Stimulated activated CD4-positive, alpha-beta T cell treated with anti-CD3 and anti-CD28 coated beads, Interleukin-2, amount 100 ng/mL, for 24 hours (primary cell): ENCODE measurements at regions not wholly inside any gene's neighbourhood (a gene's known extent, or its start where the extent isn't known, plus 50 kb on each side); places are given as distances from the start of the nearest gene placed in this dataset.
A peak's percentile ranks its signal among the peaks of the same experiment; 100 is the strongest.

Experiments
- DNase-seq, 2 donors: peaks; one replicate each; pipeline ENCODE4 v3.0.0-alpha.2; 2020

DNA sequence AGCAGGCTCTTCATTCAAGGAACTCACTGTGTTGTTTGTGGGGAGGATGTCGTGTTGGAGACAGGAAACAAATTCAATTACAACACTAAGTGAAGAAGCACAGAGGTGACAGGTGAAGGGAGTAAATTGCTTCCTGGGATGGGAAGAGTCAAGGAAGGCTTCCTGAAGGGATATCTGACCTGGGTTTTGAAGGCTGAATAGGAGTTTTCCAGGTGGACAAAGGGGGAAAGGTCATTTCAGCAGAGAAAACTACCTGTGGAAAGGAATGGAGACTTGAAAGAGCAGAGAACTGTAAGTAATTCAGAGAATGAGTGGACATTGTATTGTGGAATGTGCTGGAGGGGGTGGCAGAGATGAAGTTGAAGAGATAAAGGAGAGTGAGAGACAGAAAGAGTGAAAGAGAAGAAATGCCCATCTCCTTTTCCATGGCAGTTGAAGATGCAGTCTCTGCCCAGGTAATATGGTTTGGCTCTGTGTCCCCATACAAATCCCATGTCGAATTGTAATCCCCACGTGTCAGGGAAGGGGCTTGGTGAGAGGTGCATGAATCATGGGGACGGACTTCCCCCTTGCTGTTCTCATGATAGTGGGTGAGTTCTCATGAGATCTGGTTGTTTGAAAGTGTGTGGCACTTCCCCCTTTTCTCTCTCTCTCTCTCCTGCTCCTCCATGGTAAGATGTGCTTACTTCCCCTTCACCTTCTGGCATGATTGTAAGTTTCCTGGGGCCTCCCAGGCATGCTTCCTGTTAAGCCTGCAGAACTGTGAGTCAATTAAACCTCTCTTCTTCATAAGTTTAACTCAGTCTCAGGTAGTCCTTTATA lies 205.7 kb upstream of the BCOR start:
- no peak for DNase-seq

DNA sequence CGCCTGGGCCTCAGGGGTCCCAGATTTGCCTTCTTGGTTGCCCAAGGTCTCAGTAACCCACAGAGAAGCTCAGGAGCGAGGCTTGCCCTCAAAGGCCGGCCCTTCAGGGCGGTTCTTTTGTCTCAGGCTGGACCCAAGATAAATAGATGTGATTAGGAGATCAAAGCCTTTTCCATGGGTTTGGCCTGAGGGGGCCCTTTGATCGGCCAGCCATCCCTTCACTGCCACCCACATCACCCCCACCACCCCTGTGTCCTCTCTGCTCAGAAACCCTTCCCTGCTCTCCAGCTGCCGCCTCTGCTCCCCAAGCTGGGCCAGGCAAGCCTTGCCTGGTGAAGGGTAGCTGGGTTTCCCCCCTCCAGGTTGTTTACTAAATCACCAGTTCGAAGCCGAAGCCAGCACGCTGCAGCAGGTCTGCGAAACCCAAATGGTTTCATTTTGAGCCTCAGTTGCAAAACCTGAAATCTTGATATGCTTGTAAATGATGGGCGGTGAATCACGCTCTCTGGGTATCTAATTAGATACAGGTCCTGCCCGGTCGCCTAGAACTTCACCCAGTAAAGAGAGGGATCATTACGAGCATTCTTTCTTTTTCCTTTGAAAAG lies 202.6 kb upstream of the BCOR start:
- DNase-seq = peak in 1 of 2 donors; percentile 15

DNA sequence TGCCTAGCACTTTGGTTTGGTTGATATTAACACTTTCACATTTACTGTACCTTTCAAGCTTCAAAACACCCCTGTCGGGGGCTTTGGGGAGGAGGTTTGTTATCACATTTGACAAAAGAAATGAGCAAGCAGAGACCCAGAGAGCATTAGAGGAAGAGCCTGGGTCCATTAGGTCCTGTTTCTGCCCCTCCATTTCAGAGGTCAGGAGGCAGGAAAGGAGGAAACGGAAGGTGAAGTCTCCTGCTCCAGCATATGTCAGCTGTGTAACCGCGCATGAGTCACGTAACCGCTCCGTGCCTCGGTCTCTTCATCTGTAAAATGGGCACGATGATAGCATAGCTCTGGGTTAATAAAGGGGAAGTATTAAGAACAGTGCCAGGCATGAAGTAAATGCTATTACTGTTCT lies 201.9 kb upstream of the BCOR start:
- DNase-seq = peak; percentile 7 to 18

DNA sequence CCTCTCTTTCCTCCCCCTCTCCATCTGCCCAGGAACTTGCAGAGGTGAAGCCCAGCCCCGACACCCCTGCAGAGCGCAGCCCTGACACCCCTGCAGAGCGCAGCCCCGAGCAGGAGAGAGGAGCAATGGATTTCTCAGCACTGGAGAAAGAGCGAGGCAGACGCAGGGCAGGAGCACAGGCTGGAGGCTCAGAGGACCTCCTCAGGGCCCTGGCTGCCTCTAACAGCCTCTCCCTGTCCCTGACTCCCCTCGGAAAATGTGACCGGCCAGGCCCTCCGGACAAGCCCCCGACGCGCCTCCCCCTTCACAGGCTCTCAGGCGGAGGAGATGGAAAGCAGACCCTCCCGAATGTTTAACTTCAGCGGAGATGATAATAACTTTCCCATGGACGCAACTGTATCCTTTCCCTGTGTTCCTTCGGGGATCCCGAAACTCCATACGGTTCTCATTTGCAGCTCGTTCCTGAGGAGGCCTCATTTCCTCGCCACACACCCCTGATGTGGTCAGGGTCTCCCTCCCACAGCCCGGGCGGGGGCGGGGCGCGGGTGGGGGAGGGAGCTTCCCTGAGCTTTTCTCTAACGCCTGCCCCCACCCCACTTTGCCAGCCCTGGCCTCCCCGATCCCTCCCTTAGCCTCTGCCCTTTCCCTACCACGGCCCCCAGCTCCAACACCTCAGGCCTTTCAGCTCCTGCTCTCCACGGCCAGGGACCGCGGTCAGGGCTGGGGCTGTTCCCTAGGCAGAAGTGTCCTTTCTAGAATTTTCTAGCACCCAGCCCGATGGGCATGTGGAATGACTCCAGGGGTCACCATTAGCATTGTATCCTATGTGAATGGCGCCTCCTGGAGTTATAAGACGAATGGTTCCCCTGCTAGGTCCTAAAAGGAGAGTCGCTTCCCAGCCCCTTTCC lies 201.1 kb upstream of the BCOR start:
- DNase-seq = no peak

DNA sequence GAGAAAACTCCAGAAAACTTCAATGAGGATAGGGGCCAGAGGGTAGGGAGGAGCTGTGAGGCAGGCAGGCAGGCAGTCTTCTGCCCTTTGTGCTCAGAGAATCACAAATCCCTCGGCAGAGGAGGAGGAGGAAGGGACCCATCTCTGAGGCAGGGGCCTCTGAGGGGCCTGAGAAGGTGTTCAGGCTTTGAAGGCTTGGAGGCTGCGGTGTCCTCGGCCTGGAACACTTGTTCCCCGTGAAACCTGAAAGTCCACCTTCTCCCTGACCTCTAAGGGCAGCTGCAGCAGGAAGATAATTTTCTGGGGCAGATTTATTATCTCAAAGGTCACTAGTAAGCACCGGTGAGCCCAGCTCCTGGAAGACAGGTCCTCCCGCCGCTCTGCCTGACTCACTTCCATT lies 200.3 kb upstream of the BCOR start:
- DNase-seq = no peak

DNA sequence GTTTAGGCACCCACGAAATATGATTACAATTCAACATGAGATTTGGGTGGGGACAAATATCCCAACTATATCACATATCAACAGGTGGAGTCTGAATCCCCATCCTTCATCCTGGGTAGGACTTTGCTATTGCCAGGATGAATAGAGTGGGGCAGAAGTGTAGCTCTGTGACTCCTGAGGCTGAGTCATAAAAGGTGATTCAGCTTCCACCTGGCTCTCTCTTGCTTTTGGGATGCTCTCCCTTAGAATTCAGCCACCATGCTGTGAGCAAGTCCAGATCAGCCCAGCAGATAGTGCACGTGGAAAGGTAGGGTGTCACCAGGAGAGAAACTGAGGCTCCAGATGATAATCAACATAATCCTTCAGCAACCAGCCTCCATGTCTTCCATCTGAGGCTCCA lies 193.8 kb upstream of the BCOR start:
- no peak for DNase-seq

DNA sequence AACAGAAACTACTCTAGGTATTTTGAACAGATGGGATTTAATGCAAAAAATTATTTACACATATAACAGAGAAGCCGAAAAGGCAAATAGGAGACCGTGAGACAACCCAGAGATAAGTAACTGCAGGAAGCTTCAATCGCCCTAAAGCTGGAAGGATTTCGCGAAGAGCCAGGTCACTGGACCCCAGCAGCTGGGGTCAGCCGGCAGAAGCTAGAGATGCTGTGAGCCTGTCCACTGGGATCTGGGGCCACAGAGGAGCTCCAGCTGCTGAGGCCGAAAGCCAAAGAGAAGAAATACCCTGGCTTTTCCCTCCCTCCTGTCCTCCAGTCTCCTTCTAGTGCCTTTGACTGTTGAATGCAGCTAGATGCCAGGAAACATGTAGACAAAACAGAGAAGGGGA lies 192.8 kb upstream of the BCOR start:
- no peak for DNase-seq

DNA sequence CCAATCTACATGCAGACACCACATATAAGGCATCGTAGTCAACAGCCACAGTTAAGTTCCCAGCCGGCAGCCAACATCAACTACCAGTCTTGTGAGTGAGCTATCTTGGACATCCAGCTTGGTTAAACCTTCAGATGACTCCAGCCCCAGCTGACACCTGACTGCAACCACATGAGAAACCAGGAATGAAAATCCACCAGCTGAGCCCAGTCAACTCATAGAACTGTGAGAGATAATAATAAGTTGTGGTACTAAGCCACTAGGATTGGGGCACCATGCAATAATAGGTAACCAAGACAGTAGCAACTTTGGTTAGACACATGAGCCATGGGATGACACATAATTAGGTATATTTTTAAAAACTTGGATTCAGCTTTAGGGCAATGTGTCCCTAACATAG lies 188.1 kb upstream of the BCOR start:
- no peak for DNase-seq

DNA sequence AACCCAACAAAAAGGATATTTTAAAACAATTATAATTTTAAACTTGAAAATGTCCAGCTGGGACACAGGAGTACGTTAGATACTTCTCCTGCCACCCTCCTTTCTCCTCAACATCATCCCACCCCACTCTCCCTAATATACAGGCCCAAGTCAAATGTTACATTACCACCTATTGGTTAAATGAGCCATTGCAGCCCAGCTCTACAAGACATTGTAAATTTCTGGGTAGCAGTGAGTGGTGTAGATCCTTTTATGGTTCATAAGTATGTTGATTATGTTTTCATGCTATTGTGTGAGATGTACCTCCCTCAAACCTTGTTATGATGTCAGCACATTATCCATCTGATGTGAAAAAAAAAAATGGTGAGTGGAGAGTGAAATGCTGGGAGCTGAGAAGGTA lies 187.1 kb upstream of the BCOR start:
- no peak for DNase-seq

DNA sequence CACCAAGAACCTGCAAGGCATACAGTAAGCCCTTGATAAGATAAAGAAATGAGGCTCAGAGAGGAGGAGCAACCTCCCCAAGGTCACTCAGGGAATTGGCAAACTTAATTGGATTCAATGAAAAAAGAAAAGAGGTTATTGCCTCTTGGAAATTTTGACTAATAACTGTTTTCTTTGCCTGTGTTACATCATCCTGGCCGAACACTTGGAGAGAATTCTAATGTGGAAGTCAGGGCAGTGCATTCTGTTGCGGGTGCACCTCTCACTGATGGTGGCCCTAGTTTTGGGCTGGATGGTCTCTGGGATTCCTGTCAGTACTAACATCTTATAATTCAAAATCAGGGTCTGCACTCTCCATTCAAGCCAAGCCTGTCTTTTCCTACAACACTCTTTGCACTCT lies 186.2 kb upstream of the BCOR start:
- DNase-seq = no peak

DNA sequence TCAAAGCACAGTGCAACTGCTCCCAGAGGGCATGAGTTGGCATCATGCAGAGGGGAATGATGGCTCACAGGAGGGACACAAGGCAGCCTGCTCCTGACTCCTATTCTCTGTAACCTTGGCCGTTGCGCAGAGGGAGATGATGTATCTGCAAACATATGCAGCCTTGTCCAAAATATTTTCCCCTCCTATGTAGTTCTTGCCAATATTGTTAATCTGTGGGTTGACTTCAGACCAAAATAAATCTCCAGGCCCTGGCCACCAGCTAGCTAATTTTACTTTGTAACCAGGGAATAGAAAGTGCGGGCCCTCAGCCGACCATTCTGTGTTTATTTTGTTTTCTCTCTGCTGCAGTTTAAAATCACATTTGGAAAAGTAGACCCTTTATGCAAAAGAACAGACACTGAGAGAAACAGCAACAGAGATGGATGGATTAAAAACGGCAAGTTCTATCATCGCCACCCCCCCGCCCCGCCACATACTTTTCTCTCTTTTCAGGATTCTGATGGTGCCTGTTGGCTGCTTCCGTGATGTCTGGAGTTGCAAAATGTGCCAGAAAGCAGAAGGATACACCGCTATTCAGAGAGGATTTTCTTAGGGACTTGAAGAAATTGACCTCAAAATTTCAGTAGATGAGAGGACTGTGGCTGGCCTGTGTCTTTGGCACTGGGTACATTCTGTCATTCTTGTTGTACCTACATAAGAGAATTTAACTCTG lies 185.3 kb upstream of the BCOR start:
- DNase-seq = no peak

DNA sequence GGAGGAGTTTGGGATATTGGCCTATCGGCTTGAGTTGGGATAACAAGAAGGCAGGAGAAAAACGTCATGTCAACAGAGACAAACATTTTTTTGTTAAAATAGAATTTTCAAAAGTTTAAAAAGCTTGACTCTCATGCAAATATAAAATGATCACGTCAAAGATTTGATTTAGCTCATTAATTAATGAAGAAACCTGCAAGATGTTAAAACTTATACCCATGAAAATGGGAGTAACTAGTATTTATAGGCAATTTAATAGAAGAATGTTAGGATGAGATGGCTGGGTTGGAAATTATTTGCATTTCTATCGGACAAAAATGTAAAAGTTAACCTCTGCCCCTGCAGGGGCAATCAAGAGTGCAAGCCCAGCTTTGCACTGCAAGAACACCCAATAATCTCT lies 184.6 kb upstream of the BCOR start:
- no peak for DNase-seq

DNA sequence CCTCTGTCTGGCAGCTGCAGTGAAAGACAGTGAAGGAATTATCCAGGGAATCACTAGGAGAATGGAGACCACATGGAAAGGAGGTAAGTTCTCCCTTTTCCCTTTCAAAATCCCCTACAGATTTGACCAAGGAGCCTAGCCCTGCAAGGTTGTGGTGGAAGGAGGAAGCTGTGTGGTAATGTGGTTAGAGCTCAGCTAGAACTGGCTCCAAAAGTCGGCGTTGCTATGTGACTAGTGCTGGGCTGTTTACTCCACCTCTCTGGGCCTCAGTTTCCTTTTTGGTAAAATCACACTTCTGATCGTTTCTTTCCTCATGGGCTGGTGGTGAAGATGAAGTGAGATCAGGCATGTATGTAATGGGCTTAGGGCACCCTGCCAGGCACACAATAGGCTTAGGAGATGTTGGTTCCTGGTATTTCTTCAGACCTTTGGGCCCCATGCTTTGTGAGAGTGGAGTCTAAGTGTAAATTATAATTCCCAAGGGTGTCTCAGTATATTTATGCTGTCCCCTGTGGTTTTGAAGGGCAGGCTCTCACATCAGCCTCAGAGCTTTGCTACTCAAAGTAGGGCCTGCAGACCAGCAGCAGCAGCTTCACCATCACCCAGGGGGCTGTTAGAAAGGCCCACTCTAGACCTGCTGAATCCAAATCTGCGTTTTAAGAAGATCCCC lies 183.7 kb upstream of the BCOR start:
- no peak for DNase-seq

DNA sequence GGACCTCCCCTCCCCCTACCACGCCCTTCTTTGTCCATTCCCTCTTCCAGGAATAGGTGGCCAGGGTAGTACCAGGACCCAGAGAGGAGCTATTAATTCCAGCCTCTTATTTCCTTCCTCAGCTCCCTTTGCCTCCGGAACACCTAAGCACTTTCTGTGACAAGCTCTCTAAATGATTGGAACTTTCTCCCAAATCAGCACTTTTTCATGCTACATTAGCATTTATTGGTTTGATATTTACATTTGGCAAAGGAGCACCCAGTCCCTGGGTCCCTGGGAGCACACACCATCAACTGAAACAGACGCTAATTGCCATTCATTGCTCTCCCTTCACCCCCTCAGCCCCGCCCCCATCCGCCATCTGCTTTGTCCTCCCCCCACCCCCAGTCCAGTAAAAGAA lies 182.0 kb upstream of the BCOR start:
- no peak for DNase-seq

DNA sequence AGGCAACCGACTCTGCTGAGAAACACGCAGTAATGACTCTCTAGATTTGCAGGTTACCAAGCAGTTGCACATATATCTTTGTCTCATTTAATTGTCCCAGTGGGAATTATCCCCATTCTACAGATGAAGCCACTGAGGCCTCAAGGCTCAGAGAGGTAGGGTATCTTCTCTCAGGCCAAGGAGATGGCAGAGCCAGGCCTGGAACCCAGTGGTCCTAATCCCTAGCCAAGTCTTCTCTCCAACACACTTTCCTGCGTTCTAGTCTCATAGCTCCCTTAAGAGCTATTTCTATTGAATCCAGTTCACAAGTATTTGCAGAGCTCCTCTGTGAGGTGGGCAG lies 181.3 kb upstream of the BCOR start:
- DNase-seq = no peak

DNA sequence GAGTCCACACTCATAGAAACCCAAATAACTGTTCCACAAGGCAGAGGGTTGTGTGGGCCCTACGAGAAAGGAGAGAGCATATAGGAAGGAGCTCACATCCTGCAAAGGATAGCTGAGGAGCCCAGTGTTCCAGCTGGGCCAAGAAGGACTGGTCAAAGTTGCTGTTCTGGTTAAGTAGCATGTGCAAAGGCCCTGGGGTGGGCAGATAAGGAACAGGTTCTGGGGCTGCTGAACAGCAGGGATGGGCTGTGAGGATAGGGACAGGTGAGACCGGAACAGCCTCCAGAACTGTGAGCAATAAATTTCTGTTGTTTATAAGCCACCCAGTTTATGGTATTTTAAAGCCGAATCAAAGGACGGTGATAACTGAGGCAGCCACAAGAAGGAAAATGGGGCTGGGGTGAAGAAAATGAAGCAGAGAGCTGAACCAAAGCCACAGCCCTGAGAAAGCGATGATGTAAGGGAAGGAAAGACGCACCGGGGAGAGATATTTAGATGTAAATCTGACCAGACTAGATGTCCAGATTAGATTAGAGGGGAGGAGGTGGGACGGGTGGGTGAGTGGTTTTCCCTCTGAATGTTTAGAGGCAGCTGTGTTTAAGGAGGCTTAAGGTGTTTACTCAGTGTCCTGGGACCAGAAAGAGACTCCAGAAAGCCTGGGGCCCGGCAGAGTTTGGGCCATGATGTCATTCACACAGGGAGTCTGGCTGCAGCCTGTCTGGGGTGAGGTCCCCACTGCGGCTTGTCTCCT lies 180.8 kb upstream of the BCOR start:
- DNase-seq = peak; percentile 24 to 38

DNA sequence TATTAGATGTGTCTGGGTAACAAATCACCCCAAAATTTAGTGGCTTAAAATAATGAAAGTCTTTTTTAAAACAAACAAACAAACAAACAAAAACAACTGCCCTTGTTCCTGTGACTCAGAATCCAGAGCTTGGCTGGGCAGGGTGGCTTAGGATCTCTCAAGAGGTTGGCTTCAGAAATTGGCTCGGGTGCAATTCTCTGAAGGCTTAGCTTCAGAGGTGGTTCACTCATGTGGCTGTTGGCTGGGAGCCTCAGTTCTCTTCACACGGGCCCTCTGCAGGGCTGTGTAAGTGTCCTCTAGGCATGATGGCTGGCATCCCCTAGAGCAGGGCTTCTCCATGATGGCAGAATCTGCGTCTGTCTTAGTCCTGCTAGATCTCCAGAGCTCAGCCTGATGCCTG lies 179.9 kb upstream of the BCOR start:
- no peak for DNase-seq

DNA sequence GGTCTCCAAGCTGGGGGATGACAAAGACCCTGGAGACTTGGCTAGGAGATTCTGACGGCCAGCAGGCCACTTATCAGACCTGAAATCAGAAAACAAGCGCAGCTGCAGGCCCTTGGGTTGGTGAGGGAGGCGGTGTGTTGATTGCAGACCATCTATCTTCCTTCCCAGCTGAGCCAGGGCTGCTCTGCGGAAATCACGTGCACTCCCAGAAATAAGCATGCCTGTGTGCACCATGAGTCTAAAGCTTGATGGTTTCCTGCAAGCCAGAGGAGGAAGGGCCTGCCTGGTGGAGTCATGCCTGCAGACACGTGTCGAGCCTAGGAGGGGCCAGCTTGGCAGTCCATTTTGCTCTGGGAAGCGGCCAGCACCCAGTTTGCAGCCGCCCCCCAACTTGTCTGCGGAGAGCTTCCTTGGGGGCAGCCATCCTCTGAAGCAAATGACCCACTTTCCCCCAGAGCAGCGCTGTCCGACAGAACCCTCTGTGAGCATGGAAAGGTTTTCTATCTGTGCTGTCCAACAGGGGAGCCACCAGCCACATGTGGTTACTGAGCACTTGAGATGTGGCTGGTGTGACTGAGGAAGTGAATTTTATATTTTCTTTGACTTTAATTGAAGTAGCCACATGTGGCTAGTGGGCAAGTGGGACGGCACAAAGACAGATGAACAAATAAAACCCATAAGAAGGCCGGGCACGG lies 175.7 kb upstream of the BCOR start:
- no peak for DNase-seq

DNA sequence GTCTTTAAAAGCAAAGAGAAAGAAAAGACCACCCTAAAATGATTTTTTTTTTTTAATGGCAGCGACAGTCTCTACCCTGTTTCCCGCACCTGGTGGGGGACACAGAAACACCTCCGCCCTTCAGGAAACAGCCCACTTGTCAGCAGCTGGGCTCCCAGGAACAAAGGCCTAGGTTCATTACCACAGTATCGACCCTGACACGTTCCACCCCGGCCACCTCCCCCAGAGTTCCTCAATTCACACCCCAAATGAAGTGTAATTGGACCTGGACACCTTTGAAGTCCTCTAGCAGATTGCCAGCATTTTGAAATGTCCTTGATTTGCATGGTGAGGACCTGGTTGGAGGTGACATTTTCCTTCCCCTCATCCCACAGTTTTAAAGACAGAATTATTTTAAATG lies 175.0 kb upstream of the BCOR start:
- no peak for DNase-seq

DNA sequence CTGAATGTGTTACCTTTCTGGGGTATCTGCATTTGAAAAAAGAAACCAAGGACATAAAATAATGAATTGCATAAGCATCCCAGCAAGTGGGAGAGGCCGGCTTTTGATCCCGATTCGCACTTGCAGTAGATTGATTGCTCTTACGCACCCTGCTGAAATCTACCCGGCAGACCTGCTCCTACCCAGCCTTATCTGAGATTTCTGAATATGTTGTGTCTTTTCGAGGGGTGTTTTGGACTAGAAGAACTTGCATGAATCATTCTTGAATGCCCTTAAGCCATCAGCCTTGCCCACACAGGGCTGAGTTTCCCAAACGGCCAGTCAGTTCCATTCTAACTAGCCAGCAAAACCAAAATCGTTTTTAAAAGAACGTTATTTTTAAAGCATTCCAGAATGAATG lies 174.4 kb upstream of the BCOR start:
- DNase-seq = no peak

DNA sequence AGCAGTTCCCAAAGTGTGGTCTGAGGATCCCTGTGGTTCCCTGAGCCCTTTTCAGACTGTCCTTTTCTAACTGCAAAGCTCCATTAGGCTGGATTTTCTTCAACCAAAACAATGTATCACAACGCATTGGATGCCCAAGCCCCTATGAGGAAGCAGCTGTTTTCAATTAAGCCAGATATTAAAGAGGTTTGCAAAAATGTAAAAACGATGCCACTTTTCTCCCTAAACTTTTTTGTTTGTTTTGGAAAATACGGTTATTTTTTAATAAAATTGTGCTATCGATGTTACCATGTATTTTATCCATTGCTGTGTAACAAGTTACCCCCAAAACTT lies 170.4 kb upstream of the BCOR start:
- no peak for DNase-seq
